Right atrium auricular region (tissue), 2 donors: ENCODE measurements at regions not wholly inside any gene's neighbourhood (a gene's known extent, or its start where the extent isn't known, plus 50 kb on each side); places are given as distances from the start of the nearest gene placed in this dataset.

Source experiments
- DNase-seq: peaks from one replicate; pipeline ENCODE4 v3.0.0-alpha.2; 2019; ENCODE audit warnings: low spot score
- H3K27ac ChIP-seq, 2 donors: fragments of 200-600 bp; sonication (generic); 1 replicate in 1 of 2; 2 replicates in 1 of 2; pipeline ENCODE4 v1.5.1; 2016 to 2019
- H3K27me3 ChIP-seq, 2 donors: fragments of 200-600 bp; sonication (generic); one replicate each; pipeline versions ENCODE4 v1.5.1 to v1.6.0; 2017 to 2019
- H3K36me3 ChIP-seq: fragments of 200-600 bp; sonication (generic); one replicate; pipeline ENCODE4 v1.5.1; 2016
- H3K4me1 ChIP-seq, 2 donors: fragments of 200-600 bp; sonication (generic); one replicate each; pipeline versions ENCODE4 v1.5.1 to v1.6.0; 2017 to 2019
- H3K4me3 ChIP-seq, 2 donors: fragments of 200-600 bp; sonication (generic); 1 replicate in 1 of 2; 2 replicates in 1 of 2; pipeline ENCODE4 v1.5.1; 2017 to 2019; ENCODE audit warnings: mild to moderate bottlenecking in 1 of 2, moderate library complexity in 1 of 2
- H3K9me3 ChIP-seq, 2 donors: fragments of 200-600 bp; sonication (generic); one replicate each; pipeline ENCODE4 v1.5.1; 2019
- TF ChIP-seq, protein P1 (sequence below), 2 donors: fragments of 200-600 bp; sonication (generic); IDR thresholded peaks; one replicate each; pipeline ENCODE4 v1.5.1; 2019; ENCODE audit warnings: antibody characterized with exemption in 2 of 2

GRCh38 chr18:66344227-66344626, 259.7 kb downstream of the CDH19 start:
- no peaks in the 10 kb centered on the region for H3K27me3 ChIP-seq
- H3K27ac ChIP-seq = no peak overlapping the region
- H3K36me3 ChIP-seq = no peaks in the 10 kb centered on the region
- H3K4me3 ChIP-seq = no peak overlapping the region
- TF ChIP-seq, protein P1, sequence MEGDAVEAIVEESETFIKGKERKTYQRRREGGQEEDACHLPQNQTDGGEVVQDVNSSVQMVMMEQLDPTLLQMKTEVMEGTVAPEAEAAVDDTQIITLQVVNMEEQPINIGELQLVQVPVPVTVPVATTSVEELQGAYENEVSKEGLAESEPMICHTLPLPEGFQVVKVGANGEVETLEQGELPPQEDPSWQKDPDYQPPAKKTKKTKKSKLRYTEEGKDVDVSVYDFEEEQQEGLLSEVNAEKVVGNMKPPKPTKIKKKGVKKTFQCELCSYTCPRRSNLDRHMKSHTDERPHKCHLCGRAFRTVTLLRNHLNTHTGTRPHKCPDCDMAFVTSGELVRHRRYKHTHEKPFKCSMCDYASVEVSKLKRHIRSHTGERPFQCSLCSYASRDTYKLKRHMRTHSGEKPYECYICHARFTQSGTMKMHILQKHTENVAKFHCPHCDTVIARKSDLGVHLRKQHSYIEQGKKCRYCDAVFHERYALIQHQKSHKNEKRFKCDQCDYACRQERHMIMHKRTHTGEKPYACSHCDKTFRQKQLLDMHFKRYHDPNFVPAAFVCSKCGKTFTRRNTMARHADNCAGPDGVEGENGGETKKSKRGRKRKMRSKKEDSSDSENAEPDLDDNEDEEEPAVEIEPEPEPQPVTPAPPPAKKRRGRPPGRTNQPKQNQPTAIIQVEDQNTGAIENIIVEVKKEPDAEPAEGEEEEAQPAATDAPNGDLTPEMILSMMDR (IDR thresholded peaks at IDR 0.05) = no peak
- no peaks in the 10 kb centered on the region for H3K9me3 ChIP-seq
- DNase-seq = no peak
- no peaks in the 10 kb centered on the region for H3K4me1 ChIP-seq

DNA sequence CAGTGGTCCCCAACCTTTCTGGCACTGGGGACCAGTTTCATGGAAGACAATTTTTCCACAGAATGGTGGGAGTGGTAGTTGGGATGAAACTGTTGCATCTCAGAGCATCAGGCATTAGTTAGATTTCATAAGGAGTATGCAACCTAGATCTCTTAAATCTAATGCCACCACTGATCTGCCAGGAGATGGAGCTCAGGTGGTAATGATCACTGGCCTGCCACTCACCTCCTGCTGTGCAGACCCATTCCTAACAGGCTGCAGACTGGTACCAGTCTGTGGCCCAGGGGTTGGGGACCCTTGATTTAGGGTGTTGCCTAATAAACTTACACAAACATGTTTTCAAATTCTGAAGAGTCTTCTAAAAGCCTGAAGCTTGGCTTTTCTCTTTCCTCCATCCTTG, 261.3 kb downstream of the CDH19 start:
- Histone ChIP-seq H3K9me3 (no peaks in the 10 kb centered on the region), H3K27ac (no peak overlapping the region), H3K4me1 (no peaks in the 10 kb centered on the region), H3K4me3 (no peak overlapping the region), H3K27me3 (no peaks in the 10 kb centered on the region), H3K36me3 (no peaks in the 10 kb centered on the region)
- TF ChIP-seq, protein P1 (IDR thresholded peaks at IDR 0.05) = no peak
- no peak for DNase-seq

GRCh38 chr18:66334534-66334933, 269.4 kb downstream of the CDH19 start:
- TF ChIP-seq, protein P1 (IDR thresholded peaks at IDR 0.05) = no peak
- Histone ChIP-seq H3K36me3 (no peaks in the 10 kb centered on the region), H3K27me3 (no peaks in the 10 kb centered on the region), H3K27ac (no peak overlapping the region), H3K4me3 (no peak overlapping the region), H3K9me3 (no peaks in the 10 kb centered on the region), H3K4me1 (no peaks in the 10 kb centered on the region)
- no peak for DNase-seq

- Histone ChIP-seq H3K27me3 (no peaks in the 10 kb centered on the region), H3K4me1 (no peaks in the 10 kb centered on the region), H3K4me3 (no peak overlapping the region), H3K27ac (no peak overlapping the region), H3K36me3 (no peaks in the 10 kb centered on the region), H3K9me3 (no peaks in the 10 kb centered on the region)
- TF ChIP-seq, protein P1 (IDR thresholded peaks at IDR 0.05) = no peak
- no peak for DNase-seq
Observed at GRCh38 chr18:66329716-66330115, 274.2 kb downstream of the CDH19 start.

- no peak overlapping the region for H3K27ac ChIP-seq
- no peaks in the 10 kb centered on the region for H3K4me1 ChIP-seq
- H3K36me3 ChIP-seq = no peaks in the 10 kb centered on the region
- no peak for DNase-seq
- no peaks in the 10 kb centered on the region for H3K9me3 ChIP-seq
- no peak overlapping the region for H3K4me3 ChIP-seq
- H3K27me3 ChIP-seq = no peaks in the 10 kb centered on the region
- TF ChIP-seq, protein P1 (IDR thresholded peaks at IDR 0.05) = no peak
Observed at GRCh38 chr18:66328296-66328878, 275.5 kb downstream of the CDH19 start.

DNA sequence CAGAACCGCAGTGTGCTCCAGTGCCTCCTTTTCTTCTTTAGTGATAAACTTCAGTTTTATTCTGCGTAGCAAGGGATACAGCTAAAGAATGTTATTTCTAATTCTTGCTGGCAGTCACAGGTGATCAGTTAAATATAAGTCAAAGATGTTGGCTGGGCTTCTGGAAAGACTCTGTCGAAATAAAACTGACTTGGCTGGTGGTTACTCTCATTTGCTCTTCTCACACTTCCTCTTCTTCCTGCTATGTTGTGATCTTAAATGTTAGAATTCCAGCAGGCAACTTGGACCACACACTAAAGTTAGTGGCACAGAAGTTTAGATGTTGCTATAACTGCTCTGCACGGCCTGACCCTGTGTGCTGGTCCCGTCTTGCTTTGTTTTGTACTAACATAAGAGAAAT, 278.6 kb downstream of the CDH19 start:
- no peak overlapping the region for H3K27ac ChIP-seq

More for the DNA sequence above, 278.6 kb downstream of the CDH19 start:
- no peak overlapping the region for H3K4me3 ChIP-seq
- TF ChIP-seq, protein P1 (IDR thresholded peaks at IDR 0.05) = no peak
- no peaks in the 10 kb centered on the region for H3K4me1 ChIP-seq
- no peak for DNase-seq
- no peaks in the 10 kb centered on the region for H3K9me3 ChIP-seq
- no peaks in the 10 kb centered on the region for H3K27me3 ChIP-seq
- H3K36me3 ChIP-seq = no peaks in the 10 kb centered on the region
